Embryonic facial prominence (tissue), 1 donor: ENCODE measurements at regions not wholly inside any gene's neighbourhood (a gene's known extent, or its start where the extent isn't known, plus 50 kb on each side); places are given as distances from the start of the nearest gene placed in this dataset.

Experiments
- DNase-seq: peaks from one replicate; pipeline ENCODE4 v3.0.0-alpha.2; 2016; ENCODE audit errors: extremely low spot score

- DNase-seq: peak; percentile 41
These were observed 103.8 kb downstream of the LYPLAL1 start for GRCh38 chr1:219277304-219278105.

- DNase-seq: no peak
These were observed 102.5 kb downstream of the LYPLAL1 start for GRCh38 chr1:219276049-219276738.

GRCh38 chr1:219273088-219273686 is 99.5 kb downstream of the LYPLAL1 start:
- no peak for DNase-seq

DNA sequence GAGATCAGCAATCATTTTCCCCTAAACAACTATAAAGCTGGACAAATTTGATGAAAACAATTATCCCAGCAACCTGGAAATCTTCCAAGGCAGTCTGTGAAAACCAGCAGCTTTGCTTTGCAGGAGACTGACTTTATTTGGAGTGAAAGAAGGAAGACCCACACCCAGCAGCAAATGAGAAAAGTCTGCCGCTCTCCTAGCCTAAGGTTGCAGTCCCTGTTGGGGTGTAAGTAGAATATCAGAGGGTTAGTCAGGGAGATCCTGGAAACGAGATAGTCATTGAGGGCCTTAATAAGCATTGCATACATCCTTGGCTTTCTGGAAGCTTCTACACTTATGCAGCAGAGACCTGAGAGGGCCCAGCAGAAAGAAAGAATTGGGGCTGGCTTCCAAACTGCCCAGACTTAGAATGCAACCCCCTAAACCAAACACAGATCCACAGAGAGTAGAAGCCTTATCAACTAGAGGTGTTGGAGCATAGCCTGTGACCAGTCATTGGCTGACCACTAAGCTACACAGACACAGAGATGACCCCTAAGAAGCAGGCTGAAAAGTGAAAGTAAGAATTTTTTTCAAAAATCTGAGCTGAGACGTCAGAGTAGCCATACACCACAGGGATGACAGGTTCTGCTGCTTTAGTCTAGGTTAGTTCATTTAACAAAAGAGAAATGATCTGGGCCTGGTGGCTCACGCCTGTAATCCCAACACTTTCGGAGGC is 98.3 kb downstream of the LYPLAL1 start:
- no peak for DNase-seq

- DNase-seq: no peak
These were observed 95.5 kb downstream of the LYPLAL1 start for GRCh38 chr1:219269171-219269570.

- no peak for DNase-seq
These were observed 92.8 kb downstream of the LYPLAL1 start for GRCh38 chr1:219266524-219266923.

- DNase-seq: no peak
These were observed 91.4 kb downstream of the LYPLAL1 start for GRCh38 chr1:219265026-219265515.

DNA sequence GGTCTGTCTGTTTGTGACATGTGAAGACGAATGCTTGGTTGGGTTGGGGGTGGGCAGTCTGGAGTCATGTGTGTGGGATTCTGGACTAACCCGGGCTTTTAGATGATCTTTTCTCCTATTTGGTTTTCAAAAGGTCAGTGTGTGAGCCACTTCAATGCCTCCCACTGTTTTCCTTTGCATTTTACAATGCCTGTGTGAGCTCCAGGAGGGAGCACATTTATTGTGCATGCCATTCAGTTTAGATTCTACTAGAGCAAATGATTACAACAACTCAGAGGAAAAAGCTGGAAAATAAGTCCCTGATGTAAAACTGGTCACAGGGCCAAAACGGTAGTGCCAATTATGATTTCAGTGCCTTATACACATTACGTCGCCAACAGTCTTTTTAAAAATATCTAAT is 90.9 kb downstream of the LYPLAL1 start:
- DNase-seq: no peak
